GM10248 (cell line): ENCODE measurements at regions not wholly inside any gene's neighbourhood (a gene's known extent, or its start where the extent isn't known, plus 50 kb on each side); places are given as distances from the start of the nearest gene placed in this dataset.

Source experiments
- CTCF ChIA-PET: fragments of 300-600 bp; sonication (Branson Sonifier 250); formaldehyde crosslinking; extraction: SDS; loops from one replicate; lab custom pipeline; 2021; ENCODE audit warnings: antibody characterized with exemption; lab: Yijun Ruan, JAX
- POLR2A ChIA-PET: fragments of 350-650 bp; sonication (Branson Sonifier 250); formaldehyde crosslinking; extraction: SDS; loops from one replicate; lab custom pipeline; 2020; ENCODE audit warnings: antibody characterized with exemption; lab: Yijun Ruan, JAX
- DNase-seq: peaks from one replicate; pipeline ENCODE4 v3.0.0; 2012; ENCODE audit errors: extremely low spot score
- TF ChIP-seq, protein P1 (sequence below): IDR thresholded peaks from 2 replicates; pipeline ENCODE4 v1.5.1; 2012; ENCODE audit warnings: mild to moderate bottlenecking, low read depth; ENCODE audit errors: extremely low read depth, missing control alignments, control extremely low read depth

GRCh38 chr10:52615331-52615730 is 157.3 kb downstream of the MBL2 start:
- no peak for DNase-seq
- TF ChIP-seq, protein P1, sequence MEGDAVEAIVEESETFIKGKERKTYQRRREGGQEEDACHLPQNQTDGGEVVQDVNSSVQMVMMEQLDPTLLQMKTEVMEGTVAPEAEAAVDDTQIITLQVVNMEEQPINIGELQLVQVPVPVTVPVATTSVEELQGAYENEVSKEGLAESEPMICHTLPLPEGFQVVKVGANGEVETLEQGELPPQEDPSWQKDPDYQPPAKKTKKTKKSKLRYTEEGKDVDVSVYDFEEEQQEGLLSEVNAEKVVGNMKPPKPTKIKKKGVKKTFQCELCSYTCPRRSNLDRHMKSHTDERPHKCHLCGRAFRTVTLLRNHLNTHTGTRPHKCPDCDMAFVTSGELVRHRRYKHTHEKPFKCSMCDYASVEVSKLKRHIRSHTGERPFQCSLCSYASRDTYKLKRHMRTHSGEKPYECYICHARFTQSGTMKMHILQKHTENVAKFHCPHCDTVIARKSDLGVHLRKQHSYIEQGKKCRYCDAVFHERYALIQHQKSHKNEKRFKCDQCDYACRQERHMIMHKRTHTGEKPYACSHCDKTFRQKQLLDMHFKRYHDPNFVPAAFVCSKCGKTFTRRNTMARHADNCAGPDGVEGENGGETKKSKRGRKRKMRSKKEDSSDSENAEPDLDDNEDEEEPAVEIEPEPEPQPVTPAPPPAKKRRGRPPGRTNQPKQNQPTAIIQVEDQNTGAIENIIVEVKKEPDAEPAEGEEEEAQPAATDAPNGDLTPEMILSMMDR: no peak
- CTCF ChIA-PET: interaction anchor here (0.9 kb wide), 1 partner anchor 30 kb away, joined by 3 read pairs; no protein-coding TSS in a partner anchor
- POLR2A ChIA-PET: no interaction called here

- ChIA-PET POLR2A (no interaction called here), CTCF (interaction anchor here (0.9 kb wide), 1 partner anchor 125 kb away, joined by 3 read pairs; no protein-coding TSS in a partner anchor)
- TF ChIP-seq, protein P1: no peak
- no peak for DNase-seq
Observed at GRCh38 chr10:52615756-52616394, 156.7 kb downstream of the MBL2 start.

DNA sequence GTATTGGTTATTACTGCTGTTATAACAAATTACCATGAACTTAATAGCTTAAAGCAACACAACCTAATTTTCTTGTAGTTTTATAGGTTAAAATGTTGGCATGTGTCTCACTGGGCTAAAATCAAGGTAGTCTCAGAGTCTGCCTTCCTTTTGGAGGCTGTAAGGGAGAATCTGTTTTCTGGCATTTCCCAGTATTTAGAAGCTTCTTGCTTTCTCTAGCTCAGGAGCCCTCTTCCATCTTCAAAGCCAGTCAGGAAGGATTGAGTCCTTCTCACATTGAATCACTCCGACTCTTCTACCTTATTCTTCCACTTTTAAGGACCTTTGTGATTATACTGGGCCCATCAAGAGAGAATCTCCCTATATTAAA is 156.2 kb downstream of the MBL2 start:
- TF ChIP-seq, protein P1: no peak
- CTCF ChIA-PET: interaction anchor here (0.9 kb wide), 1 partner anchor 124 kb away, joined by 3 read pairs; no protein-coding TSS in a partner anchor
- POLR2A ChIA-PET: no interaction called here

DNA sequence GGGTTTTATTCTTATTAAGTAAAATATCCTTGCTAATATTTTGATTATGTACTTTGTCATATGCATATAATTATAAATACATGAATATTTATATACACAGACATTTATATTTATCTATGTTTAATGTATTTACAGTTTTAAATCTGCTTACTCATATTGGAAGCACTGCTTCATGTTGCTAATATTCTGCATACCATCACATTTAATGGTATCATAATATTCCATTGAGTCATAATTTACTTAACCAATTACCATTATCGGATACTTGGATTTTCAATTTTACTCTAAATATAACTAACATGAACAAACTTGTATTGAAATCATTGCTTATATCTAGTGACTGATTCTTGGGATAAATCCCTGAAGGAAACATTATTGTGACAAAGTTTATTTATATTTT is 155.2 kb downstream of the MBL2 start:
- CTCF ChIA-PET: no interaction called here
- POLR2A ChIA-PET: no interaction called here
- DNase-seq: no peak
- TF ChIP-seq, protein P1: no peak

More for the DNA sequence above, 156.2 kb downstream of the MBL2 start:
- DNase-seq: no peak

DNA sequence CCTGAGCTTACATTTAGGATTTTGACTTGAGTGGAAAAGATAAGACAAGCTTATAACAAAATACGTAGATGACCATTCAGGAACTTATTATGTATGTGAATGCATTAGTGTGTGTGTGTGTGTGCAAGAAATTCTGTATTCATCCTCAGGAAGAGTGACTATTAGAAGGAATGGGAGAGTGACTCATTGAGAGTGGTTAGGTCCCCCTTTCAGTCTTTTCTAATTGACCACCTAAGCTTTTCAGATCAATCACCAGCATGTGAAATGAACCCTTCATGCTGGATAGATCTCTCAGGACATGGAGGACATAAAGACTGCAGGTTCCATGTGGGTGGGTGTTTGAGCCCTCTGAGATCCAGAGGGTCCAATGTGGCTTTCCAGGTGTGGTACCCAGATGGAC is 153.5 kb downstream of the MBL2 start:
- DNase-seq: no peak
- ChIA-PET POLR2A (no interaction called here), CTCF (interaction anchor here (1.2 to 1.3 kb wide), 2 partner anchors 51 to 108 kb away, joined by 3 read pairs; no protein-coding TSS in a partner anchor)
- TF ChIP-seq, protein P1: no peak

DNA sequence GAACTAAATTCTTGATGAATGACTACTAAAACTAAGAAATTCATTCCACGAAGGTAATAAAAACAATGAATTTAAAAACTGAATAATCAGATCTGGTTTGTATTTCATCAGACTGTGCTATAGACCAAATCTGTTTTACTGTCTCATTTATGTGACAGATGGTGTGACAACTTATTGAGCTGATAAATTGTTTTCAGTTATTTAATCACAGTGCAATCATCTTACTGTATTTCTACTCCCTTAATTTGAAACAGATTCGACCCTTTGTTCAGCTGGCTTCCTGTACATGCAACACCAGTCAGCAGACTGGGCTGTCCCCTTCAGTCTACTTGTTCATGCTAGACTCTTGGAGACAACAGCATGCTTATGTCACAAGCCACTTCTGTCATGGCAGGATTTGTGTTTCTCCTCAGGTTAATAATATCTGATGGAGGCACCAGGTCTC is 150.9 kb downstream of the MBL2 start:
- TF ChIP-seq, protein P1: no peak
- ChIA-PET CTCF (interaction anchor here (1.3 kb wide), 1 partner anchor 9 kb away, joined by 3 read pairs; no protein-coding TSS in a partner anchor), POLR2A (no interaction called here)
- DNase-seq: no peak
